Esophagus squamous epithelium (tissue), 4 donors: ENCODE measurements at regions not wholly inside any gene's neighbourhood (a gene's known extent, or its start where the extent isn't known, plus 50 kb on each side); places are given as distances from the start of the nearest gene placed in this dataset.

Experiments used
- CTCF ChIP-seq, 6 experiments: fragments of 450-650 bp in 4 of 6; fragments of 200-600 bp in 2 of 6; sonication (generic) in 2 of 6; IDR thresholded peaks; one replicate each; pipeline ENCODE4 v1.5.1; 2016 to 2019; ENCODE audit warnings: antibody characterized with exemption in 6 of 6, mild to moderate bottlenecking in 4 of 6, moderate library complexity in 4 of 6
- POLR2A ChIP-seq, 4 donors: fragments of 450-650 bp; IDR thresholded peaks; one replicate each; pipeline ENCODE4 v1.6.1; 2017; ENCODE audit warnings: antibody characterized with exemption in 4 of 4, mild to moderate bottlenecking in 4 of 4, moderate library complexity in 3 of 4

GRCh38 chr2:236887953-236888793 lies 197.5 kb upstream of the COPS8 start:
- no peak for TF ChIP-seq CTCF (IDR thresholded peaks at IDR 0.05)
- TF ChIP-seq POLR2A (IDR thresholded peaks at IDR 0.05), result no peak
